ENCODE measurements at regions not wholly inside any gene's neighbourhood (a gene's known extent, or its start where the extent isn't known, plus 50 kb on each side); places are given as distances from the start of the nearest gene placed in this dataset.
A peak's percentile ranks its signal among the peaks of the same experiment; 100 is the strongest.

DNA sequence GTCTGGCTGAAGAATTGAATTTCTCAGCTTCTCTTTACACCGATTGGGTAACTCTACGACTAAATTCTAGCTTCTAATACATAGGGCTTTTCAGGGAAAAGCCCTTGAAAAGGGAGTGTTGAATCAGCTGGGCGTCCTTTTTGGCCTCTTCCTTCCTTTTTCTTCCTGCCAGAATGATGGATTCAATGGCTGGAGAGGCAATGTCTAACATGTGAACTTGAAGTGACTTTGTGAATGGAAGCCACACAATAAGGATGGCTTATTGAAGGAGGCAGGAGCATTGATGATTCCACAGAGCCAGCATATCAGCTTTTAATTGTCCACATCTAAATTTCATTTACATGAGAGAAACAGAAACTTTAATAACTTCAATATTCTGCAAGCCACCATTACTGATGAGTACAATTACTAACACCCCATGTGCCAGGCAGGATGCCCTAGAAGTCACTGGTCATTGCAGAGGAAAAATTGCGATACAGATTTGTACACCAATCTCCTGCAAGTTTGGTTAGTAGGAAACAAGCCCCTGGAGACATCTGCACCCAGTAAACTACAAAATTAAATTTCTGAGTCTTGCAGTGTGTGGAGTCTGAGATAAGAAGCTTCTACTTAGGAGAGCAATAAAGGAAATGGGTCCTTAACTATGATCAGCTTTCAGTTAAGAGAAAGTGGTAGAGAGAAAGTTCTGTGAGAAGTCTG is 56.1 kb downstream of the STYXL2 start:
- TF ChIP-seq, protein P1, sequence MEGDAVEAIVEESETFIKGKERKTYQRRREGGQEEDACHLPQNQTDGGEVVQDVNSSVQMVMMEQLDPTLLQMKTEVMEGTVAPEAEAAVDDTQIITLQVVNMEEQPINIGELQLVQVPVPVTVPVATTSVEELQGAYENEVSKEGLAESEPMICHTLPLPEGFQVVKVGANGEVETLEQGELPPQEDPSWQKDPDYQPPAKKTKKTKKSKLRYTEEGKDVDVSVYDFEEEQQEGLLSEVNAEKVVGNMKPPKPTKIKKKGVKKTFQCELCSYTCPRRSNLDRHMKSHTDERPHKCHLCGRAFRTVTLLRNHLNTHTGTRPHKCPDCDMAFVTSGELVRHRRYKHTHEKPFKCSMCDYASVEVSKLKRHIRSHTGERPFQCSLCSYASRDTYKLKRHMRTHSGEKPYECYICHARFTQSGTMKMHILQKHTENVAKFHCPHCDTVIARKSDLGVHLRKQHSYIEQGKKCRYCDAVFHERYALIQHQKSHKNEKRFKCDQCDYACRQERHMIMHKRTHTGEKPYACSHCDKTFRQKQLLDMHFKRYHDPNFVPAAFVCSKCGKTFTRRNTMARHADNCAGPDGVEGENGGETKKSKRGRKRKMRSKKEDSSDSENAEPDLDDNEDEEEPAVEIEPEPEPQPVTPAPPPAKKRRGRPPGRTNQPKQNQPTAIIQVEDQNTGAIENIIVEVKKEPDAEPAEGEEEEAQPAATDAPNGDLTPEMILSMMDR (conservative IDR thresholded peaks at IDR 0.05; ENCODE audit: low read length), result no peak
- no peak for TF ChIP-seq EZH2phosphoT487 (IDR thresholded peaks at IDR 0.05; ENCODE audit: borderline replicate concordance, low read depth, low read length)
- H3K4me2 ChIP-seq (ENCODE audit: low read length), result no peak overlapping the region
- BruUV-seq (replicated peaks), result no TSS peak
- H2AFZ ChIP-seq (ENCODE audit: low read length), result no peak overlapping the region
- no peaks in the 10 kb centered on the region for H3K9me3 ChIP-seq (ENCODE audit: low read length)
- no peaks in the 10 kb centered on the region for H3K79me2 ChIP-seq (ENCODE audit: insufficient read depth, low read depth, low read length)
- CTCF ChIA-PET (ENCODE audit: unreplicated experiment), result no interaction called here
- no peak overlapping the region for H3K4me3 ChIP-seq (ENCODE audit: low read depth, low read length, poor library complexity, severe bottlenecking)
- no peaks in the 10 kb centered on the region for H4K20me1 ChIP-seq (ENCODE audit: insufficient read depth, low read length)
- intact Hi-C loops (cut with micrococcal nuclease; ENCODE audit: unreplicated experiment), result no loop called here
- POLR2A ChIA-PET, result no interaction called here
- H3K4me1 ChIP-seq (ENCODE audit: insufficient read depth, low read length, poor library complexity, severe bottlenecking), result no peaks in the 10 kb centered on the region
- no peaks in the 10 kb centered on the region for H3K36me3 ChIP-seq (ENCODE audit: insufficient read depth, low read length)
- DNase-seq (ENCODE audit: low spot score), result no peak
- no peaks in the 10 kb centered on the region for H3K9me2 ChIP-seq (ENCODE audit: insufficient read depth, low read length)
- H3K27ac ChIP-seq (ENCODE audit: low read depth, low read length, poor library complexity, severe bottlenecking), result no peak overlapping the region

DNA sequence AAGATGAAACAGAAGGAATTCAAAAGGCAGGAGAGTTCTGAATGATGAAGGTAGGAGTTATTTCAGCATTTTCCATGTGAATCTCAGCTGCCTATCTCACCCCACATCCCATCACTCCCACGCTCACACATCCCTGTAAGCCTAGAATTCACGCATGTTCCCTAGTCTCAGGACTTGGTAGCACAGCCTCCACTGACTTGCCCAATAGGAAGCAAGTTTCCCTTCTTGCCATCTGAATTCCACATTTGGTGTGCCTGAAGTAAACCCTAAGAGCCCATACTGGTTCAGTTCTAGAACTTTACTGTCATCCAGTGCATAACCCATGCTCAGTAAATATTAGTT is 56.6 kb downstream of the STYXL2 start:
- BruUV-seq (replicated peaks), result no TSS peak
- no peaks in the 10 kb centered on the region for H3K4me1 ChIP-seq (ENCODE audit: insufficient read depth, low read length, poor library complexity, severe bottlenecking)
- H4K20me1 ChIP-seq (ENCODE audit: insufficient read depth, low read length), result no peaks in the 10 kb centered on the region
- H3K9me2 ChIP-seq (ENCODE audit: insufficient read depth, low read length), result no peaks in the 10 kb centered on the region
- no peak for DNase-seq (ENCODE audit: low spot score)
- ChIA-PET CTCF (ENCODE audit: unreplicated experiment) (no interaction called here), POLR2A (no interaction called here)
- H3K9me3 ChIP-seq (ENCODE audit: low read length), result no peaks in the 10 kb centered on the region
- no peak overlapping the region for H3K27ac ChIP-seq (ENCODE audit: low read depth, low read length, poor library complexity, severe bottlenecking)
- no peak overlapping the region for H3K4me3 ChIP-seq (ENCODE audit: low read depth, low read length, poor library complexity, severe bottlenecking)
- no peak overlapping the region for H2AFZ ChIP-seq (ENCODE audit: low read length)
- no peaks in the 10 kb centered on the region for H3K79me2 ChIP-seq (ENCODE audit: insufficient read depth, low read depth, low read length)
- no peak for TF ChIP-seq EZH2phosphoT487 (IDR thresholded peaks at IDR 0.05; ENCODE audit: borderline replicate concordance, low read depth, low read length)
- TF ChIP-seq, protein P1 (conservative IDR thresholded peaks at IDR 0.05; ENCODE audit: low read length), result no peak
- intact Hi-C loops (cut with micrococcal nuclease; ENCODE audit: unreplicated experiment), result no loop called here
- H3K36me3 ChIP-seq (ENCODE audit: insufficient read depth, low read length), result no peaks in the 10 kb centered on the region
- H3K4me2 ChIP-seq (ENCODE audit: low read length), result no peak overlapping the region

DNA sequence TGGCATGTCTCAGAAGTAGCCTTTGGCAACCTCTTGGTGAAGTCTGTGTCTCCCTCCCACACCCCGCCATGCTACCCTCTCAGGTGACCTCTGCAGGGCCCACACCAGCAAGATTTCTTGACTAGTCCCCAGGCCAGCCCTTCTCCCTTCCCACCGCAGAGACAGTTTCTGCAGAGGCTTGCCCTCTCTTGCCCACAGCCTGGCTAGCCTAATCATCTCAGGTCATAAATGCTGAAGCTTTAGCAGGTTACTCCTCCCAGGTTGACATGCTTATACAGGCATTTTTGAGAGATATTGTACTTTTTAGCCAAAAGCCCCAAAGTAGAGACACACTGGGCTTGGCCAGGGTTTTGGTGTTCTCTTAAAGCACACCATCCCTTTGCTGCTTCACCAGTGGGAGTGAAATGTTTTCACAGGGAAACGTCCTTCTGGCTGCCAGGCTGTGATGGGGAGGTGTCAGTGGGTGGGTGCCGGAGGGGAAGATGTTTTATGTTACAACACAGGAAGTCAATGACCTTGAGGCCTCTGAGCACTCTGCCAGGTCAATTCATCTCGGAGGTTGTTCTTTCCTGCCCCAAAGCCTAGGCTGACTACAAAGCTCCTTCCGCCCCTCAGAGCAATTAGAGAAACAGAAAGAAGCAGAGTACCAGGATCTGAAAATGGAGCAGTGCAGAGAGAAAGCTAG is 58.5 kb downstream of the STYXL2 start:
- Histone ChIP-seq H3K9me2 (ENCODE audit: insufficient read depth, low read length) (no peaks in the 10 kb centered on the region), H3K79me2 (ENCODE audit: insufficient read depth, low read depth, low read length) (no peaks in the 10 kb centered on the region), H3K9me3 (ENCODE audit: low read length) (no peaks in the 10 kb centered on the region), H3K27ac (ENCODE audit: low read depth, low read length, poor library complexity, severe bottlenecking) (no peak overlapping the region), H3K36me3 (ENCODE audit: insufficient read depth, low read length) (no peaks in the 10 kb centered on the region), H3K4me2 (ENCODE audit: low read length) (no peak overlapping the region), H3K4me1 (ENCODE audit: insufficient read depth, low read length, poor library complexity, severe bottlenecking) (no peaks in the 10 kb centered on the region), H3K4me3 (ENCODE audit: low read depth, low read length, poor library complexity, severe bottlenecking) (no peak overlapping the region), H2AFZ (ENCODE audit: low read length) (peak overlapping the region; percentile 61), H4K20me1 (ENCODE audit: insufficient read depth, low read length) (no peaks in the 10 kb centered on the region)
- peak; percentile 26 for DNase-seq (ENCODE audit: low spot score)
- TF ChIP-seq, protein P1 (conservative IDR thresholded peaks at IDR 0.05; ENCODE audit: low read length), result no peak
- TF ChIP-seq EZH2phosphoT487 (IDR thresholded peaks at IDR 0.05; ENCODE audit: borderline replicate concordance, low read depth, low read length), result no peak
- ChIA-PET POLR2A (interaction anchor here (0.7 to 1.0 kb wide), 2 partner anchors 16 to 35 kb away, joined by 3 read pairs; no protein-coding TSS in a partner anchor), CTCF (ENCODE audit: unreplicated experiment) (no interaction called here)
- BruUV-seq (replicated peaks), result no TSS peak
- intact Hi-C loops (cut with micrococcal nuclease; ENCODE audit: unreplicated experiment), result no loop called here

Data from OCI-LY7 (cell line).